ENCODE measurements at regions not wholly inside any gene's neighbourhood (a gene's known extent, or its start where the extent isn't known, plus 50 kb on each side); places are given as distances from the start of the nearest gene placed in this dataset.

DNA sequence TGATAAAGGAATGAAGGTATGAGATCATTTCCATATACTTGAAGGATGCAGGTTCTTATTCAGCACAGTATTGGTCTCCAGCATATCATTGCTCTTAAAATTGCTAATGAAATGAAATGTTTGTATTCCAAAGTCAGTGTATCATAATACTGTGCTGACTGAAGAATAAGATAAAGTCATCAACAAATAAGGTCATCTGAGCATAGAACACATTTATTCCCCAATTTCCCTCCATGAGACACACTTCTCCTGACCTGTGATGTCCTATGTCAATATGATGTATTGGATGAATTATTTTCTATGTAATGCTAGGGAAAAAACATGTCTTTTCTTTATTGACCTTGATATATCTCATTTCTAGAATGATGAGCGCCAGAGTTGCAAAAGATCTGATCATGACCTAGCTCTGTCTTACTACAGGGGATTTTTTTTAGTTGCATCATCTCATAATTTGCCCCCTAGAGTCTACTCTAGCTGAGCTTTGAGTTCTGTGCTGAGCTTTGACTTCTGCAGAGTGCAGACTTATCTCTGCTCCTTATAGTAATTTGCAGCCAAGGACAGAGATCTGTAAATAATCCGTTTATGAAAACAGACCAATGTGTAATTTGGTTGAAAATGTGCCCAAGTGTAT, 859.8 kb downstream of the TRIB2 start:
- H3K9me3 Mint-ChIP-seq: no peaks in the 10 kb centered on the region; the same call in 1 of the 2 replicates
- no peak overlapping the region for H3K4me3 Mint-ChIP-seq
- ATAC-seq (no peak), DNase-seq (ENCODE audit: low spot score) (no peak)
- H3K27ac Mint-ChIP-seq: no peak overlapping the region
- TF ChIP-seq SMAD4 (CRISPR knock-in tag; IDR thresholded peaks at IDR 0.05): no peak
- TF ChIP-seq EMX1 (CRISPR knock-in tag; IDR thresholded peaks at IDR 0.05): no peak
- no peak for TF ChIP-seq NR1H2 (CRISPR knock-in tag; IDR thresholded peaks at IDR 0.05)
- TF ChIP-seq IRF2 (CRISPR knock-in tag; IDR thresholded peaks at IDR 0.05; ENCODE audit: borderline replicate concordance, low read depth): no peak
- TF ChIP-seq, protein P1, sequence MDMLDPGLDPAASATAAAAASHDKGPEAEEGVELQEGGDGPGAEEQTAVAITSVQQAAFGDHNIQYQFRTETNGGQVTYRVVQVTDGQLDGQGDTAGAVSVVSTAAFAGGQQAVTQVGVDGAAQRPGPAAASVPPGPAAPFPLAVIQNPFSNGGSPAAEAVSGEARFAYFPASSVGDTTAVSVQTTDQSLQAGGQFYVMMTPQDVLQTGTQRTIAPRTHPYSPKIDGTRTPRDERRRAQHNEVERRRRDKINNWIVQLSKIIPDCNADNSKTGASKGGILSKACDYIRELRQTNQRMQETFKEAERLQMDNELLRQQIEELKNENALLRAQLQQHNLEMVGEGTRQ (CRISPR knock-in tag; IDR thresholded peaks at IDR 0.05): no peak
- no peak for TF ChIP-seq CREB1 (CRISPR knock-in tag; IDR thresholded peaks at IDR 0.05)
- TF ChIP-seq, protein P2, sequence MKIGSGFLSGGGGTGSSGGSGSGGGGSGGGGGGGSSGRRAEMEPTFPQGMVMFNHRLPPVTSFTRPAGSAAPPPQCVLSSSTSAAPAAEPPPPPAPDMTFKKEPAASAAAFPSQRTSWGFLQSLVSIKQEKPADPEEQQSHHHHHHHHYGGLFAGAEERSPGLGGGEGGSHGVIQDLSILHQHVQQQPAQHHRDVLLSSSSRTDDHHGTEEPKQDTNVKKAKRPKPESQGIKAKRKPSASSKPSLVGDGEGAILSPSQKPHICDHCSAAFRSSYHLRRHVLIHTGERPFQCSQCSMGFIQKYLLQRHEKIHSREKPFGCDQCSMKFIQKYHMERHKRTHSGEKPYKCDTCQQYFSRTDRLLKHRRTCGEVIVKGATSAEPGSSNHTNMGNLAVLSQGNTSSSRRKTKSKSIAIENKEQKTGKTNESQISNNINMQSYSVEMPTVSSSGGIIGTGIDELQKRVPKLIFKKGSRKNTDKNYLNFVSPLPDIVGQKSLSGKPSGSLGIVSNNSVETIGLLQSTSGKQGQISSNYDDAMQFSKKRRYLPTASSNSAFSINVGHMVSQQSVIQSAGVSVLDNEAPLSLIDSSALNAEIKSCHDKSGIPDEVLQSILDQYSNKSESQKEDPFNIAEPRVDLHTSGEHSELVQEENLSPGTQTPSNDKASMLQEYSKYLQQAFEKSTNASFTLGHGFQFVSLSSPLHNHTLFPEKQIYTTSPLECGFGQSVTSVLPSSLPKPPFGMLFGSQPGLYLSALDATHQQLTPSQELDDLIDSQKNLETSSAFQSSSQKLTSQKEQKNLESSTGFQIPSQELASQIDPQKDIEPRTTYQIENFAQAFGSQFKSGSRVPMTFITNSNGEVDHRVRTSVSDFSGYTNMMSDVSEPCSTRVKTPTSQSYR (CRISPR knock-in tag; IDR thresholded peaks at IDR 0.05): no peak
- TF ChIP-seq, protein P3, sequence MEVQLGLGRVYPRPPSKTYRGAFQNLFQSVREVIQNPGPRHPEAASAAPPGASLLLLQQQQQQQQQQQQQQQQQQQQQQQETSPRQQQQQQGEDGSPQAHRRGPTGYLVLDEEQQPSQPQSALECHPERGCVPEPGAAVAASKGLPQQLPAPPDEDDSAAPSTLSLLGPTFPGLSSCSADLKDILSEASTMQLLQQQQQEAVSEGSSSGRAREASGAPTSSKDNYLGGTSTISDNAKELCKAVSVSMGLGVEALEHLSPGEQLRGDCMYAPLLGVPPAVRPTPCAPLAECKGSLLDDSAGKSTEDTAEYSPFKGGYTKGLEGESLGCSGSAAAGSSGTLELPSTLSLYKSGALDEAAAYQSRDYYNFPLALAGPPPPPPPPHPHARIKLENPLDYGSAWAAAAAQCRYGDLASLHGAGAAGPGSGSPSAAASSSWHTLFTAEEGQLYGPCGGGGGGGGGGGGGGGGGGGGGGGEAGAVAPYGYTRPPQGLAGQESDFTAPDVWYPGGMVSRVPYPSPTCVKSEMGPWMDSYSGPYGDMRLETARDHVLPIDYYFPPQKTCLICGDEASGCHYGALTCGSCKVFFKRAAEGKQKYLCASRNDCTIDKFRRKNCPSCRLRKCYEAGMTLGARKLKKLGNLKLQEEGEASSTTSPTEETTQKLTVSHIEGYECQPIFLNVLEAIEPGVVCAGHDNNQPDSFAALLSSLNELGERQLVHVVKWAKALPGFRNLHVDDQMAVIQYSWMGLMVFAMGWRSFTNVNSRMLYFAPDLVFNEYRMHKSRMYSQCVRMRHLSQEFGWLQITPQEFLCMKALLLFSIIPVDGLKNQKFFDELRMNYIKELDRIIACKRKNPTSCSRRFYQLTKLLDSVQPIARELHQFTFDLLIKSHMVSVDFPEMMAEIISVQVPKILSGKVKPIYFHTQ (CRISPR knock-in tag; IDR thresholded peaks at IDR 0.05): no peak
- no peak for TF ChIP-seq RORB (CRISPR knock-in tag; IDR thresholded peaks at IDR 0.05)
- TF ChIP-seq, protein P4, sequence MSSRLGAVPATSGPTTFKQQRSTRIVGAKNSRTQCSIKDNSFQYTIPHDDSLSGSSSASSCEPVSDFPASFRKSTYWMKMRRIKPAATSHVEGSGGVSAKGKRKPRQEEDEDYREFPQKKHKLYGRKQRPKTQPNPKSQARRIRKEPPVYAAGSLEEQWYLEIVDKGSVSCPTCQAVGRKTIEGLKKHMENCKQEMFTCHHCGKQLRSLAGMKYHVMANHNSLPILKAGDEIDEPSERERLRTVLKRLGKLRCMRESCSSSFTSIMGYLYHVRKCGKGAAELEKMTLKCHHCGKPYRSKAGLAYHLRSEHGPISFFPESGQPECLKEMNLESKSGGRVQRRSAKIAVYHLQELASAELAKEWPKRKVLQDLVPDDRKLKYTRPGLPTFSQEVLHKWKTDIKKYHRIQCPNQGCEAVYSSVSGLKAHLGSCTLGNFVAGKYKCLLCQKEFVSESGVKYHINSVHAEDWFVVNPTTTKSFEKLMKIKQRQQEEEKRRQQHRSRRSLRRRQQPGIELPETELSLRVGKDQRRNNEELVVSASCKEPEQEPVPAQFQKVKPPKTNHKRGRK (CRISPR knock-in tag; IDR thresholded peaks at IDR 0.05; ENCODE audit: borderline replicate concordance): no peak
- TF ChIP-seq, protein P5, sequence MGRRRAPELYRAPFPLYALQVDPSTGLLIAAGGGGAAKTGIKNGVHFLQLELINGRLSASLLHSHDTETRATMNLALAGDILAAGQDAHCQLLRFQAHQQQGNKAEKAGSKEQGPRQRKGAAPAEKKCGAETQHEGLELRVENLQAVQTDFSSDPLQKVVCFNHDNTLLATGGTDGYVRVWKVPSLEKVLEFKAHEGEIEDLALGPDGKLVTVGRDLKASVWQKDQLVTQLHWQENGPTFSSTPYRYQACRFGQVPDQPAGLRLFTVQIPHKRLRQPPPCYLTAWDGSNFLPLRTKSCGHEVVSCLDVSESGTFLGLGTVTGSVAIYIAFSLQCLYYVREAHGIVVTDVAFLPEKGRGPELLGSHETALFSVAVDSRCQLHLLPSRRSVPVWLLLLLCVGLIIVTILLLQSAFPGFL (CRISPR knock-in tag; IDR thresholded peaks at IDR 0.05; ENCODE audit: borderline replicate concordance): no peak
- TF ChIP-seq NFYB (CRISPR knock-in tag; conservative IDR thresholded peaks at IDR 0.05; ENCODE audit: low read depth): no peak
- TF ChIP-seq FOXJ3 (CRISPR knock-in tag; IDR thresholded peaks at IDR 0.05; ENCODE audit: borderline replicate concordance): no peak
- H3K36me3 Mint-ChIP-seq: no peaks in the 10 kb centered on the region
- ChIA-PET POLR2A (no interaction called here), CTCF (no interaction called here)
- no peaks in the 10 kb centered on the region for H3K4me1 Mint-ChIP-seq
- H3K27me3 Mint-ChIP-seq (ENCODE audit: low read depth): peaks cover 3% of the 10 kb centered on the region; the same call in 1 of the 2 replicates

DNA sequence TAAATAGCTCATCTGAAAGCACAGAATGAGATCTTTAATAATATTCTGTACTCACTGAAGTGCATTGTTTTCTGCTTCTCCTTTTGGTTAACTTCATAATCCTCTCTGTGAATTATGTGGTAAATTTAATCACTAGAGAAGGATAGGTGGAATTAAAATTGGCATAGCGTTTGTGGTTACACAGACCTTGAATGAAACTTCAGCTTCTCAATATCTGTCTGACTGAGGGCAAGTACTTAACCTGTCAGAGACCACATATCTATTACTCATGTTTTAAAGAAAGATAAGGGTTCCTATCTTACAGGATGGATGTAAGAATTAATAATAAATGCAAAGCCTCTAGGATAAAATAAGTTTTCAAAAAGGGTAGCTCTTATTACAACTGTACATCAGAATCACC, 861.8 kb downstream of the TRIB2 start:
- no peaks in the 10 kb centered on the region; the same call in 1 of the 2 replicates for H3K9me3 Mint-ChIP-seq
- DNase-seq (ENCODE audit: low spot score) (no peak), ATAC-seq (no peak)
- POLR2A ChIA-PET: no interaction called here
- peaks cover 3% of the 10 kb centered on the region; the same call in 1 of the 2 replicates for H3K27me3 Mint-ChIP-seq (ENCODE audit: low read depth)
- no peaks in the 10 kb centered on the region for H3K36me3 Mint-ChIP-seq
- CTCF ChIA-PET: no interaction called here
- no peak overlapping the region for H3K27ac Mint-ChIP-seq
- H3K4me1 Mint-ChIP-seq: no peaks in the 10 kb centered on the region
- H3K4me3 Mint-ChIP-seq: no peak overlapping the region
- TF ChIP-seq TEAD1 (CRISPR knock-in tag; IDR thresholded peaks at IDR 0.05): no peak

All from WTC11 (cell line).